A549 (cell line): ENCODE measurements at regions not wholly inside any gene's neighbourhood (a gene's known extent, or its start where the extent isn't known, plus 50 kb on each side); places are given as distances from the start of the nearest gene placed in this dataset.

Source experiments
- ATAC-seq, 2 experiments: fragments of 200-7000 bp in 1 of 2; fragments of >200 bp in 1 of 2; cut with Nextera tagmentation in 1 of 2; cut with Tn5 transposase in 1 of 2; 3 replicates each; pipeline versions ENCODE4 v1.8.0 to v1.9.1; 2018 to 2020; ENCODE audit warnings: mild to moderate bottlenecking in 1 of 2, moderate library complexity in 1 of 2
- CTCF ChIA-PET: fragments of 300-600 bp; sonication (Branson Sonifier 250); formaldehyde crosslinking; extraction: SDS; loops from one replicate; lab custom pipeline; 2021; ENCODE audit warnings: antibody characterized with exemption, inconsistent platforms; lab: Yijun Ruan, JAX
- POLR2A ChIA-PET: fragments of 350-600 bp; formaldehyde crosslinking; extraction: SDS; loops from one replicate; lab custom pipeline; 2021; ENCODE audit warnings: antibody characterized with exemption, inconsistent platforms; lab: Yijun Ruan, JAX
- DNase-seq, 2 experiments: peaks; one replicate each; pipeline versions ENCODE4 v3.0.0 to v3.0.0-alpha.2; 2011 to 2016; ENCODE audit warnings: low read depth in 1 of 2, low spot score in 1 of 2
- FAIRE-seq: peaks from 2 replicates; lab custom pipeline; 2011; peaks lifted over from hg19 to GRCh38; lab: Jason Lieb, UNC
- H3K27ac ChIP-seq, 2 experiments: fragments of >200 bp; sonication (Bioruptor Twin); formaldehyde crosslinking; 3 replicates each; pipeline ENCODE4 v1.5.1; 2016 to 2017
- H3K4me1 ChIP-seq: fragments of >200 bp; sonication (Bioruptor Twin); formaldehyde crosslinking; 3 replicates; pipeline ENCODE4 v1.6.1; 2016
- H3K4me2 ChIP-seq: fragments of >200 bp; sonication (Bioruptor Twin); formaldehyde crosslinking; 3 replicates; pipeline ENCODE4 v1.6.1; 2016
- H3K4me3 ChIP-seq: fragments of >200 bp; sonication (Bioruptor Twin); formaldehyde crosslinking; 3 replicates; pipeline ENCODE4 v1.5.1; 2016
- H3K9me3 ChIP-seq: fragments of >200 bp; sonication (Bioruptor Twin); formaldehyde crosslinking; 3 replicates; pipeline ENCODE4 v1.6.1; 2016
- CHD2 ChIP-seq: fragments of 150-350 bp; IDR thresholded peaks from 2 replicates; pipeline ENCODE4 v1.6.1; 2014; ENCODE audit warnings: low read length; ENCODE audit not compliant: partially characterized antibody
- CHD4 ChIP-seq: fragments of 200-600 bp; sonication (generic); IDR thresholded peaks from 2 replicates; pipeline ENCODE4 v1.6.1; 2016; ENCODE audit warnings: antibody characterized with exemption, mild to moderate bottlenecking, borderline replicate concordance
- ESRRA ChIP-seq: fragments of 150-350 bp; IDR thresholded peaks from 2 replicates; pipeline ENCODE4 v1.6.1; 2014; ENCODE audit warnings: mild to moderate bottlenecking, low read length, borderline replicate concordance
- FOSB ChIP-seq: fragments of 250-450 bp; sonication (Bioruptor Pico); IDR thresholded peaks from 2 replicates; pipeline ENCODE4 v1.5.0; 2020; ENCODE audit warnings: mild to moderate bottlenecking, moderate library complexity
- FOXS1 ChIP-seq: fragments of 250-450 bp; sonication (Bioruptor Pico); IDR thresholded peaks from 2 replicates; pipeline ENCODE4 v1.5.0; 2020; ENCODE audit warnings: mild to moderate bottlenecking, moderate library complexity
- GATA3 ChIP-seq: IDR thresholded peaks from 2 replicates; pipeline ENCODE4 v1.6.1; 2012; ENCODE audit warnings: borderline replicate concordance
- HOXA7 ChIP-seq: fragments of 250-450 bp; sonication (Bioruptor Pico); IDR thresholded peaks from 2 replicates; pipeline ENCODE4 v1.5.0; 2020; ENCODE audit warnings: mild to moderate bottlenecking, moderate library complexity
- JUN ChIP-seq, 2 experiments: fragments of >200 bp; sonication (Bioruptor Twin); formaldehyde crosslinking; IDR thresholded peaks; 2 replicates in 1 of 2; 3 replicates in 1 of 2; pipeline ENCODE4 v1.6.1; 2016 to 2017
- JUNB ChIP-seq: fragments of >200 bp; sonication (Bioruptor Twin); formaldehyde crosslinking; IDR thresholded peaks from 2 replicates; pipeline ENCODE4 v1.6.1; 2016
- KDM1A ChIP-seq: fragments of 200-600 bp; sonication (generic); IDR thresholded peaks from 2 replicates; pipeline ENCODE4 v1.6.1; 2016; ENCODE audit warnings: low read depth, mild to moderate bottlenecking
- MAFK ChIP-seq: fragments of 450-650 bp; IDR thresholded peaks from 2 replicates; pipeline ENCODE4 v1.6.1; 2014; ENCODE audit not compliant: partially characterized antibody
- MYC ChIP-seq: IDR thresholded peaks from 2 replicates; pipeline ENCODE4 v1.6.1; 2012; ENCODE audit warnings: mild to moderate bottlenecking, inconsistent platforms, low read length, improper control_type of control experiment, borderline replicate concordance
- NR3C1 ChIP-seq: fragments of >200 bp; sonication (Bioruptor Twin); formaldehyde crosslinking; IDR thresholded peaks from 3 replicates; pipeline ENCODE4 v1.6.1; 2017
- PHF8 ChIP-seq: fragments of 200-600 bp; sonication (generic); IDR thresholded peaks from 2 replicates; pipeline ENCODE4 v1.6.1; 2016; ENCODE audit warnings: low read depth, mild to moderate bottlenecking, antibody characterized with exemption, moderate library complexity, borderline replicate concordance
- POLR2AphosphoS2 ChIP-seq: conservative IDR thresholded peaks from 2 replicates; pipeline ENCODE4 v1.6.1; 2012; ENCODE audit warnings: low read length, improper control_type of control experiment, inconsistent platforms
- RFX5 ChIP-seq: fragments of 450-650 bp; IDR thresholded peaks from 2 replicates; pipeline ENCODE4 v1.7.1; 2014; ENCODE audit warnings: antibody characterized with exemption, mild to moderate bottlenecking, moderate library complexity
- TP53 ChIP-seq: fragments of 250-450 bp; sonication (Bioruptor Pico); IDR thresholded peaks from 2 replicates; pipeline ENCODE4 v1.5.0; 2021; ENCODE audit warnings: mild to moderate bottlenecking, moderate library complexity
- ZC3H11A ChIP-seq: fragments of 450-650 bp; IDR thresholded peaks from 2 replicates; pipeline ENCODE4 v1.6.1; 2014; ENCODE audit warnings: antibody characterized with exemption, mild to moderate bottlenecking
- WGBS: methylation state at CpG from one replicate; pipeline ENCODE4 v1.1.6; 2017; ENCODE audit errors: missing lambda C conversion rate; 5-methylcytosine and 5-hydroxymethylcytosine counted together
- TF ChIP-seq, protein P1 (sequence below): fragments of >200 bp; sonication (Bioruptor Twin); formaldehyde crosslinking; IDR thresholded peaks from 2 replicates; pipeline ENCODE4 v1.6.1; 2016
- TF ChIP-seq, protein P2 (sequence below): fragments of 200-600 bp; sonication (generic); IDR thresholded peaks from 2 replicates; pipeline ENCODE4 v1.6.1; 2016; ENCODE audit warnings: antibody characterized with exemption, mild to moderate bottlenecking, moderate library complexity
- TF ChIP-seq, protein P3 (sequence below): fragments of 250-450 bp; sonication (Bioruptor Pico); IDR thresholded peaks from 2 replicates; pipeline ENCODE4 v1.5.0; 2021; ENCODE audit warnings: mild to moderate bottlenecking, moderate library complexity, borderline replicate concordance
- TF ChIP-seq, protein P4 (sequence below): fragments of 450-650 bp; IDR thresholded peaks from 2 replicates; pipeline ENCODE4 v1.6.1; 2014; ENCODE audit warnings: antibody characterized with exemption

GRCh38 chr3:34862456-34862855 is 776.9 kb upstream of the ARPP21 start:
- TF ChIP-seq, protein P1, sequence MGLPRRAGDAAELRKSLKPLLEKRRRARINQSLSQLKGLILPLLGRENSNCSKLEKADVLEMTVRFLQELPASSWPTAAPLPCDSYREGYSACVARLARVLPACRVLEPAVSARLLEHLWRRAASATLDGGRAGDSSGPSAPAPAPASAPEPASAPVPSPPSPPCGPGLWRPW = no peak
- TF ChIP-seq MYC (no peak), GATA3 (no peak), POLR2AphosphoS2 (no peak), JUN (IDR thresholded peaks at IDR 0.05) (no peak), NR3C1 (no peak), PHF8 (no peak), ESRRA (no peak), JUNB (no peak), RFX5 (no peak), FOSB (no peak), CHD2 (no peak), TP53 (no peak), ZC3H11A (no peak), MAFK (no peak)
- TF ChIP-seq, protein P2, sequence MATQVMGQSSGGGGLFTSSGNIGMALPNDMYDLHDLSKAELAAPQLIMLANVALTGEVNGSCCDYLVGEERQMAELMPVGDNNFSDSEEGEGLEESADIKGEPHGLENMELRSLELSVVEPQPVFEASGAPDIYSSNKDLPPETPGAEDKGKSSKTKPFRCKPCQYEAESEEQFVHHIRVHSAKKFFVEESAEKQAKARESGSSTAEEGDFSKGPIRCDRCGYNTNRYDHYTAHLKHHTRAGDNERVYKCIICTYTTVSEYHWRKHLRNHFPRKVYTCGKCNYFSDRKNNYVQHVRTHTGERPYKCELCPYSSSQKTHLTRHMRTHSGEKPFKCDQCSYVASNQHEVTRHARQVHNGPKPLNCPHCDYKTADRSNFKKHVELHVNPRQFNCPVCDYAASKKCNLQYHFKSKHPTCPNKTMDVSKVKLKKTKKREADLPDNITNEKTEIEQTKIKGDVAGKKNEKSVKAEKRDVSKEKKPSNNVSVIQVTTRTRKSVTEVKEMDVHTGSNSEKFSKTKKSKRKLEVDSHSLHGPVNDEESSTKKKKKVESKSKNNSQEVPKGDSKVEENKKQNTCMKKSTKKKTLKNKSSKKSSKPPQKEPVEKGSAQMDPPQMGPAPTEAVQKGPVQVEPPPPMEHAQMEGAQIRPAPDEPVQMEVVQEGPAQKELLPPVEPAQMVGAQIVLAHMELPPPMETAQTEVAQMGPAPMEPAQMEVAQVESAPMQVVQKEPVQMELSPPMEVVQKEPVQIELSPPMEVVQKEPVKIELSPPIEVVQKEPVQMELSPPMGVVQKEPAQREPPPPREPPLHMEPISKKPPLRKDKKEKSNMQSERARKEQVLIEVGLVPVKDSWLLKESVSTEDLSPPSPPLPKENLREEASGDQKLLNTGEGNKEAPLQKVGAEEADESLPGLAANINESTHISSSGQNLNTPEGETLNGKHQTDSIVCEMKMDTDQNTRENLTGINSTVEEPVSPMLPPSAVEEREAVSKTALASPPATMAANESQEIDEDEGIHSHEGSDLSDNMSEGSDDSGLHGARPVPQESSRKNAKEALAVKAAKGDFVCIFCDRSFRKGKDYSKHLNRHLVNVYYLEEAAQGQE = no peak
- TF ChIP-seq, protein P3, sequence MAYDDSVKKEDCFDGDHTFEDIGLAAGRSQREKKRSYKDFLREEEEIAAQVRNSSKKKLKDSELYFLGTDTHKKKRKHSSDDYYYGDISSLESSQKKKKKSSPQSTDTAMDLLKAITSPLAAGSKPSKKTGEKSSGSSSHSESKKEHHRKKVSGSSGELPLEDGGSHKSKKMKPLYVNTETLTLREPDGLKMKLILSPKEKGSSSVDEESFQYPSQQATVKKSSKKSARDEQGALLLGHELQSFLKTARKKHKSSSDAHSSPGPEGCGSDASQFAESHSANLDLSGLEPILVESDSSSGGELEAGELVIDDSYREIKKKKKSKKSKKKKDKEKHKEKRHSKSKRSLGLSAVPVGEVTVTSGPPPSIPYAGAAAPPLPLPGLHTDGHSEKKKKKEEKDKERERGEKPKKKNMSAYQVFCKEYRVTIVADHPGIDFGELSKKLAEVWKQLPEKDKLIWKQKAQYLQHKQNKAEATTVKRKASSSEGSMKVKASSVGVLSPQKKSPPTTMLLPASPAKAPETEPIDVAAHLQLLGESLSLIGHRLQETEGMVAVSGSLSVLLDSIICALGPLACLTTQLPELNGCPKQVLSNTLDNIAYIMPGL (CRISPR knock-in tag) = no peak
- TF ChIP-seq, protein P4, sequence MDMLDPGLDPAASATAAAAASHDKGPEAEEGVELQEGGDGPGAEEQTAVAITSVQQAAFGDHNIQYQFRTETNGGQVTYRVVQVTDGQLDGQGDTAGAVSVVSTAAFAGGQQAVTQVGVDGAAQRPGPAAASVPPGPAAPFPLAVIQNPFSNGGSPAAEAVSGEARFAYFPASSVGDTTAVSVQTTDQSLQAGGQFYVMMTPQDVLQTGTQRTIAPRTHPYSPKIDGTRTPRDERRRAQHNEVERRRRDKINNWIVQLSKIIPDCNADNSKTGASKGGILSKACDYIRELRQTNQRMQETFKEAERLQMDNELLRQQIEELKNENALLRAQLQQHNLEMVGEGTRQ = no peak
- POLR2A ChIA-PET = no interaction called here
- 6% methylated on average over 4 of the region's 4 CpGs for WGBS
- CTCF ChIA-PET = no interaction called here
- no peak overlapping the region for H3K4me3 ChIP-seq
- no peaks in the 10 kb centered on the region for H3K4me1 ChIP-seq
- no peak for FAIRE-seq
- no peak overlapping the region for H3K27ac ChIP-seq
- no peak overlapping the region for H3K4me2 ChIP-seq
- ATAC-seq = no peak
- no peak for DNase-seq
- H3K9me3 ChIP-seq = 0 out of 3 replicates have a peak, but pooled peaks cover 3% of the 10 kb centered on the region

- POLR2A ChIA-PET = no interaction called here
- Histone ChIP-seq H3K4me2 (no peak overlapping the region), H3K4me1 (no peaks in the 10 kb centered on the region), H3K9me3 (0 out of 3 replicates have a peak, but pooled peaks cover 3% of the 10 kb centered on the region), H3K27ac (no peak overlapping the region), H3K4me3 (no peak overlapping the region)
- 0% methylated on average over 1 of the region's 1 CpG for WGBS
- TF ChIP-seq, protein P1 = no peak
- no peak for TF ChIP-seq JUN (IDR thresholded peaks at IDR 0.05)
- no peak for TF ChIP-seq RFX5
- TF ChIP-seq ZC3H11A = no peak
- no peak for TF ChIP-seq FOXS1
- no peak for TF ChIP-seq CHD4
- no peak for TF ChIP-seq KDM1A
- TF ChIP-seq HOXA7 (CRISPR knock-in tag) = no peak
- CTCF ChIA-PET = no interaction called here
- DNase-seq = no peak
- FAIRE-seq = no peak
- no peak for ATAC-seq
Observed at GRCh38 chr3:34863485-34863884, 775.8 kb upstream of the ARPP21 start.
